Karpas-422 (cell line): ENCODE measurements at regions not wholly inside any gene's neighbourhood (a gene's known extent, or its start where the extent isn't known, plus 50 kb on each side); places are given as distances from the start of the nearest gene placed in this dataset.
"Not testable (repeated sequence)": the region's sequence is repeated elsewhere in the genome, so short reads cannot be mapped to it uniquely, and the experiment has no call there.

ENCODE experiments used
- DNase-seq: peaks from one replicate; pipeline ENCODE4 v3.0.0-alpha.2; 2015
- H2AFZ ChIP-seq: fragments of 200-600 bp; sonication (generic); 2 replicates; pipeline ENCODE4 v1.6.1; 2014; ENCODE audit warnings: antibody characterized with exemption, low read length, mixed read lengths
- H3K27ac ChIP-seq: fragments of 200-600 bp; sonication (generic); 2 replicates; pipeline ENCODE4 v1.5.1; 2014; ENCODE audit warnings: mild to moderate bottlenecking, low read length, moderate library complexity
- H3K27me3 ChIP-seq: fragments of 200-600 bp; sonication (generic); 2 replicates; pipeline ENCODE4 v1.6.1; 2014; ENCODE audit warnings: low read length, mixed read lengths
- H3K36me3 ChIP-seq: fragments of 200-600 bp; sonication (generic); 2 replicates; pipeline ENCODE4 v1.6.1; 2014; ENCODE audit warnings: low read length, mixed read lengths; ENCODE audit not compliant: insufficient read depth
- H3K4me1 ChIP-seq: fragments of 200-600 bp; sonication (generic); 2 replicates; pipeline ENCODE4 v1.6.1; 2014; ENCODE audit warnings: mild to moderate bottlenecking, low read length, mixed read lengths
- H3K4me2 ChIP-seq: fragments of 200-600 bp; sonication (generic); 2 replicates; pipeline ENCODE4 v1.6.1; 2014; ENCODE audit warnings: low read length, low read depth, mild to moderate bottlenecking; ENCODE audit not compliant: poor library complexity, severe bottlenecking
- H3K4me3 ChIP-seq: fragments of 200-600 bp; sonication (generic); 2 replicates; pipeline ENCODE4 v1.5.1; 2014; ENCODE audit warnings: mild to moderate bottlenecking, antibody characterized with exemption, low read length, mixed read lengths
- H3K79me2 ChIP-seq: fragments of 200-600 bp; sonication (generic); 2 replicates; pipeline ENCODE4 v1.6.1; 2014; ENCODE audit warnings: mild to moderate bottlenecking, low read length, mixed read lengths
- H3K9ac ChIP-seq: fragments of 200-600 bp; sonication (generic); 2 replicates; pipeline ENCODE4 v1.6.0; 2014; ENCODE audit warnings: low read length
- H3K9me2 ChIP-seq: fragments of 200-600 bp; sonication (generic), shearing (Covaris generic); replicated peaks from 2 replicates; pipeline ENCODE4 v1.6.0; 2014; ENCODE audit warnings: mild to moderate bottlenecking, low read length, moderate library complexity; ENCODE audit not compliant: insufficient read depth
- H3K9me3 ChIP-seq: fragments of 300-700, 200-600 bp; sonication (generic); 2 replicates; pipeline ENCODE4 v1.6.1; 2014; ENCODE audit warnings: low read length, mixed read lengths
- H4K20me1 ChIP-seq: fragments of 200-600 bp; sonication (generic); 2 replicates; pipeline ENCODE4 v1.6.1; 2014; ENCODE audit warnings: mild to moderate bottlenecking, antibody characterized with exemption, low read length, low read depth; ENCODE audit not compliant: insufficient read depth

GRCh38 chr3:150275941-150276340, 132.2 kb upstream of the TSC22D2 start:
- H3K27me3 ChIP-seq: no peaks in the 10 kb centered on the region
- H3K4me3 ChIP-seq: no peak overlapping the region

DNA sequence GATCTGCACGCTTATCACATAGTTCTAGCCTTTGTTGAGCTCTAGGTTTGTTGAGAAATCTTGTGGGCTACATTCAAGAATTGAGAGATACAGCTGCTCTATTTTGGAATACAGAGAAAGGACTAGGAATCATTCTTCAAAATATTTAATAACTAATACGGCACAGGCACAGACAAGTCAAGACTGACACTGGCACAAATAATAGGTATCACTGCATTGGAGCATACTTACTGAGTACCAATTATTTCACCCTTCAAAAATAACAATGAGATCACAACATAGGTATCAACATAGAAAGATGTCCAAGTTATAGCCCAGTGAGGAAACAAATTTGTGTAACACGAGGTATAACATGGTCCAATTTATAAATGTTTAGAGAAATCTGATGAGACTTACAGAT, 133.7 kb upstream of the TSC22D2 start:
- Histone ChIP-seq H3K4me2 (no peak overlapping the region), H3K27me3 (no peaks in the 10 kb centered on the region), H3K27ac (no peak overlapping the region), H3K36me3 (no peaks in the 10 kb centered on the region), H3K4me1 (no peaks in the 10 kb centered on the region), H4K20me1 (no peaks in the 10 kb centered on the region), H3K9me3 (no peaks in the 10 kb centered on the region), H2AFZ (no peak overlapping the region), H3K9ac (no peak overlapping the region), H3K4me3 (no peak overlapping the region), H3K9me2 (no peaks in the 10 kb centered on the region), H3K79me2 (no peaks in the 10 kb centered on the region)
- no peak for DNase-seq

More at GRCh38 chr3:150275941-150276340, 132.2 kb upstream of the TSC22D2 start:
- H3K9me3 ChIP-seq: no peaks in the 10 kb centered on the region
- H3K9ac ChIP-seq: no peak overlapping the region
- no peaks in the 10 kb centered on the region for H4K20me1 ChIP-seq
- H3K79me2 ChIP-seq: no peaks in the 10 kb centered on the region
- no peak overlapping the region for H3K4me2 ChIP-seq
- no peak overlapping the region for H2AFZ ChIP-seq
- H3K36me3 ChIP-seq: no peaks in the 10 kb centered on the region
- H3K4me1 ChIP-seq: no peaks in the 10 kb centered on the region
- H3K9me2 ChIP-seq: no peaks in the 10 kb centered on the region
- no peak overlapping the region for H3K27ac ChIP-seq
- DNase-seq: no peak

GRCh38 chr3:150273396-150273795, 134.7 kb upstream of the TSC22D2 start:
- no peak overlapping the region for H3K27ac ChIP-seq
- no peaks in the 10 kb centered on the region for H3K9me2 ChIP-seq
- no peak overlapping the region for H3K4me3 ChIP-seq
- no peaks in the 10 kb centered on the region for H3K4me1 ChIP-seq
- no peaks in the 10 kb centered on the region for H3K27me3 ChIP-seq
- H3K79me2 ChIP-seq: no peaks in the 10 kb centered on the region
- no peaks in the 10 kb centered on the region for H4K20me1 ChIP-seq
- H3K9ac ChIP-seq: no peak overlapping the region
- H3K4me2 ChIP-seq: no peak overlapping the region
- no peaks in the 10 kb centered on the region for H3K9me3 ChIP-seq
- H3K36me3 ChIP-seq: no peaks in the 10 kb centered on the region
- DNase-seq: no peak
- no peak overlapping the region for H2AFZ ChIP-seq

DNA sequence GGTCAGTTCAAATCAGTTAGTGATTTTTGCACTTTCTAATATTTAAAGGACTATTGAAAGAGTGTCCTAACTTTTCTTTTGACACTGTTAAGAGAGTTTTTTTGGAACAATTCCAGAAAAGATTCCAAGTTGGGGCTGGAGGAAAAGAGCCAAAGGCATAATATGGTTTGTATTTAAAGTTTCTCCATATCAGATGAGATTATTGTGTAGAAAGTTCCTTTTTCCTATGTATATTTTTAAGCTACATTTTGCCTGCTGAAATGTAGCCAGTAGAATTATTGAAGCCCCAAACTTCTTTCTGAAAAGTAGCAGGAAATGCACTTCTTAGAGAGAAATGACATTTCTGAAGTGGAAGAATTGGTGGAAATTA, 136.5 kb upstream of the TSC22D2 start:
- no peaks in the 10 kb centered on the region for H3K4me1 ChIP-seq
- no peak overlapping the region for H3K27ac ChIP-seq
- no peak overlapping the region for H3K4me3 ChIP-seq
- no peak overlapping the region for H3K9ac ChIP-seq
- H3K27me3 ChIP-seq: no peaks in the 10 kb centered on the region
- H2AFZ ChIP-seq: no peak overlapping the region
- H3K36me3 ChIP-seq: no peaks in the 10 kb centered on the region
- DNase-seq: no peak
- H3K9me2 ChIP-seq: no peaks in the 10 kb centered on the region
- H3K4me2 ChIP-seq: no peak overlapping the region
- no peaks in the 10 kb centered on the region for H3K79me2 ChIP-seq
- no peaks in the 10 kb centered on the region for H4K20me1 ChIP-seq
- H3K9me3 ChIP-seq: no peaks in the 10 kb centered on the region

DNA sequence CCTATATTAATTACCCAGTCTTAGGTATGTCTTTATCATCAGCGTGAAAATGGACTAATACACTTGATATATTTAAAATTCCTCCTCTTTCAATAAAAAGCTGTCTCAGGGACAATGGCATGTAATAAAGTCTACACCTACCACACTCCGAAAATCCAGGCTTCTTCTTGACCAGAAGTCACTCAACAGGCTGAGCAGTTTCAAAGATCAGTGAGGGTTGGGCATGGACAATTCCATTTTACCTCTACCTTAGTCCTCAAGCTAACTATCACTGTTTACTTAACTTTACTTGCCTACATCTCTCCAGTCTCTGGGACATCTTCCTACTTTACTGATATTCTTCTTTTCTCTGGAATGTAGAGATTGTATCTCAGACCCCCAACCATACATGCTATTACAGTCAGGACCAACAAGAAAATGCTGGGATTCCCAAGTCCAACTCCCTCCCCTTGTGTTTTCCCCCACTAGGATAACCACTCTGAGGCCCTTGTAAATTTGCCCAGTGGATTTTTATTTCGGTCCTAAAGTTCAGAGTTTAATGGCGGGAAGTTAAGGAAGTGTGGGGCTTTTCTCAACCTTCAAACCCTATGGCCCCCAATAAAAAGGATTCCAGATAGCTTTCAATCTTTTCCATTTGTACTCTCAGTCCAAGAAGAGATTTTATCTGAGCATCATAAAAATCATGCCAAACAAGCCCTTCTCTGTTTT, 137.1 kb upstream of the TSC22D2 start:
- Histone ChIP-seq H4K20me1 (no peaks in the 10 kb centered on the region), H3K9ac (no peak overlapping the region), H3K9me2 (no peaks in the 10 kb centered on the region), H3K36me3 (no peaks in the 10 kb centered on the region), H3K79me2 (no peaks in the 10 kb centered on the region), H3K9me3 (no peaks in the 10 kb centered on the region), H3K27ac (no peak overlapping the region), H2AFZ (no peak overlapping the region), H3K4me1 (no peaks in the 10 kb centered on the region), H3K27me3 (no peaks in the 10 kb centered on the region), H3K4me3 (no peak overlapping the region), H3K4me2 (no peak overlapping the region)
- no peak for DNase-seq

GRCh38 chr3:150270444-150270843, 137.7 kb upstream of the TSC22D2 start:
- H3K36me3 ChIP-seq, H4K20me1 ChIP-seq, DNase-seq, H3K9ac ChIP-seq, H3K9me2 ChIP-seq, H3K4me3 ChIP-seq, H3K27ac ChIP-seq, H3K9me3 ChIP-seq, H3K27me3 ChIP-seq, H2AFZ ChIP-seq, H3K4me1 ChIP-seq, H3K4me2 ChIP-seq, H3K79me2 ChIP-seq: not testable (repeated sequence)

GRCh38 chr3:150269526-150269925, 138.6 kb upstream of the TSC22D2 start:
- Histone ChIP-seq H4K20me1 (no peaks in the 10 kb centered on the region), H2AFZ (no peak overlapping the region), H3K9ac (no peak overlapping the region), H3K9me3 (no peaks in the 10 kb centered on the region), H3K27me3 (no peaks in the 10 kb centered on the region), H3K4me2 (no peak overlapping the region), H3K4me3 (no peak overlapping the region), H3K9me2 (no peaks in the 10 kb centered on the region), H3K79me2 (no peaks in the 10 kb centered on the region), H3K27ac (no peak overlapping the region), H3K4me1 (peaks cover 12% of the 10 kb centered on the region), H3K36me3 (no peaks in the 10 kb centered on the region)
- DNase-seq: no peak

DNA sequence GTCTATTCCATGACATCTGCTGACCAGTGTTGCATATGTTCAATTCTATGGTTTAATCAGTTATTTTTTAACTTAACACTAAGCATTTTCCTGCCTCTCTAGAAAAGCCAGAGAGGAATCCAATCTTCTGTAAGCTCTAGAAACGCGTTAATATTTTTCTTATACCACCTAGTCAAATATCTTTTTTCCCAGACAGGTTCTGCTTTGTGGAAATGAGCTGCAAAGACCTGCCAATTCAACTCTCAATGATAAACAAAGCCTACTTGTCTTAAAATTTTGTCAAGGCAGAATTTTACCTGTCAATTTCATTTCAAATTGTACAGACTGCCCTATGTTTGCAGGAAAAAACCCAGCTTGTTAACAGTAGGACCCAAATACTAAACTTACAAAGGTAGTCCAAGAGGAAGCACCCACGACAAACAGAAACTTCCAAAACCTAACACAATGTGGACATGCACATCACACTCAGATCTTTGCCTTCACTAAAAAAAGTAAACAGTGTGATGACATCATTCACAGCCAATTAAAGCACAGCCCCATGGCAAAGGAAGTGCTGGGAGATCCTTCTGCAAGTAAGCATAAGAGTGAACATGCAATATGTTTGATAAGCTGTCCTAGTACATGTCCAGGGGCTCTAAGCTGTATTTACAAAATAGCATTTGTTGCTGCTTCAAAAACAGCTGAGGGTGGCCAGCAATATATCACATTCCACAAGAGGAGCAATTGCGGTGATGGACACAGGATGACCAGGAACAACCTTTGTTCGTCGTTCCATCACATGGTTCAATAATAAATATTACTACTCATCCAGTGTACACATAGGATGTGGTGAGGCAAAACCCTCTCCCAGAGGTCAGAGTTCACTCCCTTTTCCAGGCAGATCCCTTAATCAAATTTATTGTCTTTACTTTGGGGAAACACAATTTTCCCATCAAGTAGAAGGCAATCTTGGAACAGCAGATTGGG, 139.4 kb upstream of the TSC22D2 start:
- DNase-seq: no peak
- Histone ChIP-seq H3K9me3 (no peaks in the 10 kb centered on the region), H3K4me1 (peaks cover 12% of the 10 kb centered on the region), H3K79me2 (no peaks in the 10 kb centered on the region), H4K20me1 (no peaks in the 10 kb centered on the region), H3K27me3 (no peaks in the 10 kb centered on the region), H3K4me2 (no peak overlapping the region), H3K27ac (no peak overlapping the region), H2AFZ (no peak overlapping the region), H3K36me3 (no peaks in the 10 kb centered on the region), H3K4me3 (no peak overlapping the region), H3K9me2 (no peaks in the 10 kb centered on the region), H3K9ac (no peak overlapping the region)
